Epidermal melanocyte (primary cell): ENCODE measurements at regions not wholly inside any gene's neighbourhood (a gene's known extent, or its start where the extent isn't known, plus 50 kb on each side); places are given as distances from the start of the nearest gene placed in this dataset.

Experiments
- DNase-seq: peaks from one replicate; pipeline ENCODE4 v3.0.0; 2011; ENCODE audit warnings: low spot score; ENCODE audit not compliant: insufficient read length

DNA sequence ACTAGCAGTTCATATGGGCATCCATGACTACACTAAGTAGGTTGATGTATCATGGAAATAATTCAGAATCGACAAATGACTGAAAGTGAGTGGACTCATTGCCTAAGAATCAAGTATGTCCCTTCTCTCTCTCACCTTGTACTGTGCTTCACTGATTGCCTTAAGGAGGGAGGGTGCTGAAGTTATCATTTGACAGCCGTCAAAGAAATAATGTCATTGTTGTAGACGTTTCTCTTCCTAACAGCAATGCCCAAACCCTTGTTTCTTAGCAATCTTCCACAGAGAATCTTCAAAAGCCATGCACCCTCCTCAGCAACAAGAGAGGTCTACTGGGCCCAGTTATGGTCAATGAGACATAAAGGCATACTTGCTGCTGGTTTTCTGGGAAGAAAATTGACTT lies 785.0 kb downstream of the SUCLG1 start:
- no peak for DNase-seq

DNA sequence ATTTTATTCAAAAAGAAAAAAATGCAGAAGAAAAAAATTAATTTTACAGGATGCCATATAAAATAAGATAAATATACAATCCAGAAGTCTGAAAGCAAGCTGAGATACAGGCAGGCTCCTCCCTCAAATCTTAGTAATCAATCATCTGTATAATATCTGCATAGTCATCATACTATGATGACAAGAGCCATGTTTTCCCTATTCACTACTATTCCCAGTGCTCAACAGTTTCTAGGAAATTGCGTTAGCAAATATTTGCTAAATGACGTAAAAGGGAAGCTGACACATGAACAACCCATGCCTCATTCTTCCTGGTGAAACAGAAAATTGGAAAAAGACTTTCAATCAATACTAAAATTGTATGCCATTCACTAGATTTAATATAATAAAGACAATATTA lies 793.2 kb downstream of the SUCLG1 start:
- no peak for DNase-seq

DNA sequence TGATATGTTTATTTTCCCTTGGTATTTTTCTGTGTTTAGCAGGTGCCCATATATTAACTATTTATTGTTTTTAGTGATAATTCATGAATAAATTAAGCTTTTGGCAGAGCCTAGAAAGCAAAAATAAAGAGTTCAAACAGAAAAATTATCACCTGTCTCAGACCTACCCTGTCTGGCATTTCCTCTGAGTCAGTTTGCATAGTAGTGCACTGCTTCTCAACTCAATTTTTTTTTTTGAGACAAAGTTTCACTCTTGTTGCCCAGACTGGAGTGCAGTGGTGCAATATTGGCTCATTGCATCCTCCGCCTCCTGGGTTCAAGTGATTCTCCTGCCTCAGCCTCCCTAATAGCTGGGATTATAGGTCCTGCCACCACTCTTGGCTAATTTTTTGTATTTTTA lies 793.9 kb downstream of the SUCLG1 start:
- no peak for DNase-seq

DNA sequence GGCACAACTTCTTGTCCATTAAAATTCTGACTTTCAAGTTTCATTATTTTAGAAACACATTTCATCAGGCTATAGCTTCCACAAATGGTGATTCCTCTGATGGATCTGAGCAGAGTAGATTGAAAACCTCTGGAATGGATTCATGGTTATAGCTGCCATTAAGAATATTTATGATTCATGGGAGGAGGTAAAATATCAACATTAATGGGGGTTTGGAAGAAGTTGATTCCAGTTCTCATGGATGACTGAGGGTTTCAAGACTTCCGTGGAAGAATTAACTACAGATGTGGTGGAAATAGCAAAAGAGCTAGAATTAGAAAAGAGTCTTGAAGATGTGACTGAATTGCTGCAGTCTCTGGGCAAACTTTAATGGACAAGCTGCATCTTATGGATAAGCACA lies 797.4 kb downstream of the SUCLG1 start:
- DNase-seq, result no peak

DNA sequence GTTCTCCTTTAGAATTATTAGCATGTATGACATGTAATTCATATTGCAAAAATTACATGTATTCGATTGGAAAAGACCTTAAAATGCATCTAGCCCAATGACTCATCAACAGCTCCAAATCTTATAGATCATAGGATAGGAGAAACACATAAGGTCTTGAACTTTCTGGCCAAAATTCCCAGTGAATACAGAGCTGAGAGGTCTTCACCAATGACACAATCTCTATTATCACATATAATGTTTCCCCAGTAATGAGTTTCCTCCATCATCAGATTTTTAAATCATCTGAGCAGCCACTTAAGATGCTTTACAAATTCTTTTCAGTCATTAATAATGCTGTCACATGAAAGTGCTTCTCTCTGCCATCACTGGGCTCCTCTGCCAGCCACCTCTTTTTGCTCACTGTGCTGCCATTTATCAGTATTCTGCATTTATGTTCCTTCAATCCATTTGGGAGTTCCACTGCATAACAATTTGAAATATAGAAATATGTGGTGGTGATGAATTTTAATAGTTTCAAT lies 804.9 kb downstream of the SUCLG1 start:
- DNase-seq, result no peak

DNA sequence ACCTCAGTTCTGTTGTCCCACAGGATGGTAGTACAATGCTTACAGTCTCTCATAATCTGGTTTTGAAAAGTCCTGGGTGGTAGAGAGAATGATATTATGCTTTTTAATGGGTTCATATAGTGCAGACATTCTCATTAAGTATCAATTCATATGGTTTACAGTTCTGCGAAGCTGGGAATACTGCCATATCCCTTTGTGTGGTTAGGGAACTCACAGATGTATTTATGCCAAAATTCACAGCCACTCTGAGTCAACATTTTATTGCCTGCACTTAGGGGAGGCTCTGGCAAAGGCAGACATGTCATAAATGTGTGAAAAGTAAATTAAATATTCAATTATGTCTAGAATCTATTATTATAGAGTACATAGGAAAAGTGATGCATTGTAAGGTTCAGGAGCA lies 808.2 kb downstream of the SUCLG1 start:
- DNase-seq, result no peak

DNA sequence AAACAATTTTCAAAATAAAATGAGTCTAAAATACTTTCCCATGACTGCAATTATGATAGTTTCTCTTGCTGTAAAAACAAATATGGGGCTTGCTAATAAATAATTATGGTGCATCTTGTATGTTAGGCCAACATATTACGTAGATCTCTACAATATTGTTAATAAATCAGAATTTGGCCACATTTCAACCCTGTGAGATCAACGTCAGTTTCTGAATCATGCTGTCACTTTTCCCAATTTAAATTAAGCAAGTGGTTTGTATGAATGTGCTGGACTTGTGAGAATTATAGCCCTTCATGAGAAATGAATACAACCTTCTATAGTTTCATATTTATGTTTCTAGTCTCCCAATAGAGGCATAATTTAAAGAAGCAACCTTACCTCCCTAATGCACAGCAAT lies 808.9 kb downstream of the SUCLG1 start:
- DNase-seq, result no peak

DNA sequence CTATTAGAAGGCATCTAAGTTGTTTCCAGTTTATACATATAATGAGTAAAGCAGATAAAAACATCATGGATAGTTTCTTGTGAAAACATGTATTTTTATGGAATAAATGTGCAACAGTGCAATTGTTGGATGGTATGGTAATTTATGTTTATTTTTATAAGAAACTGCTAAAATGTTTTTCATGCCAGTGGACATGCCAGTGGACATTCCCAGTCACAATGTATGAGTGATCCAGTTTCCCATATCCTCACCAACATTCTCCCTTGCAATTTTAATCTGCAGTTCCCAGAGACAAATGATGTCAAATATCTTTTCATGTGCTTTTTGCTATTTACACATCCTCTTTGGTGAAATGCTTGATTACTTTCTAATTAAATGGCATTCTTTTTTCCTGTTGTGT lies 818.6 kb downstream of the SUCLG1 start:
- DNase-seq, result no peak

DNA sequence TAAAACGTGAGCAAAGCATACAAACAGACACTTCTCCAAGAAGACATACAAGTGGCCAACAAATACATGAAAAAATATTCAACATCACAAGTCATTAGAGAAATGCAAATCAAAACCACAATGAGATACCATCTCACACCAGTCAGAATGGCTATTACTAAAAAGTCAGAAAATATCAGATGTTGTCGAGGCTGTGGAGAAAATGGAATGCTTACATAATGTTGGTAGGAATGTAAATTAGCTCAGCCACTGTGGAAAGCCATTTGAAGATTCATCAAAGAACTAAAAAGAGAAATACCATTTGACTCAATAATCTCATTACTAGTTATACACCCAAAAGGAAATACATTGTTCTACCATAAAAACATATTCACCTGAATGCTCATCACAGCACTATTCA lies 825.7 kb downstream of the SUCLG1 start:
- DNase-seq, result no peak

DNA sequence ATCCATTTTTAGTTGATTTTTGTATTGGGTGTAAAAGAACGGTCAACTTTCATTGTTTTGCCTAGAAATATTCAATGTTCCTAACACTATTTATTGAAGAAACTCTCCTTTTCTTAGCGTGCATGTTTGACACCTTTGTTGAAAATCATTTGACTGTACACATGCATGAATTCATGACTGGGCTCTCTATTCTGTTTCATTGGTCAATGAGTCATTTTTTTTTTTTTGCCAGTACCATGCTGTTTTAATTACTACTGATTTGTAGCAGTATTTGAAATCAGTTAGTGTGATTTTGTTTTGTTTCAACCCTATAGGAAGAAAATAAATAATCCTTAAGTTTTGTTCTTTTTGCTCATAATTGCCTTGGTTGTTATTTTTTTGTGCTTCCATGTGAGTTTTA lies 828.7 kb downstream of the SUCLG1 start:
- DNase-seq, result no peak

DNA sequence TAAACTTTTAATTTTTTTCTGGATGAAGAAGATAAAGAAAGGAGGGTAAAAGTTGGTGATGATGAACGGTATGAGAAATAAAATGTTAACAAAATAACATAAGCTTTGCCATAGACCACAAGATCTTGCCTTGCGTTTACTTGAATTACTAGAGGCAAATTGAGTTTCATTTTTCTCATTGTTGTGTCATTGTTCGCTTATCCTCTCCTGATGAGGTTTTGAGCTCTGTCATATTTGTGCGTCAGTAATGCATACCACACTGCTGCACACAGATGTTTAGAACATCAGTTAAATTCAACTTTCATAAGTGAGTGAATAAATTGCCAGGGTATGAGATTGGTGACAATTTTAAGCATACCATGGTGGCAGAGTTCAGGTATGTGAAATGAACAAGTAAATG lies 843.6 kb downstream of the SUCLG1 start:
- no peak for DNase-seq

DNA sequence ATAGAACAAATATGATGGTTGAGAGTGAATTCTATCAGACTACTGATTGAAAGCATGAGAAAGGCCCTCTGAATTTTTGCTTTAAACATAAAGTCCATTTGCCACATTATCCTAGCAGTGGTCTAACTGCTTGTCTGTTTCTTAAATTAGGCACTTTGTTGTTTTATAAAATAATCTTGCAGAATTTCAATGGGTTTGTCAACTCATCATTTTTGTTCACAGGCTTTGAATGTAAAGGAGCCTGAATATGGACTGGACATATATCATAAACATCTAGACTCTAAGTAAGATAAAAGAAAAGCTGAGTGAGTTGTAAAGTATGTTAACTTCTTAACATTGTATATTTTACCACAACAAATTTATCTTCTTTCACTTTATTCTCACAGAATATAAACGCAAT lies 845.9 kb downstream of the SUCLG1 start:
- DNase-seq, result no peak

DNA sequence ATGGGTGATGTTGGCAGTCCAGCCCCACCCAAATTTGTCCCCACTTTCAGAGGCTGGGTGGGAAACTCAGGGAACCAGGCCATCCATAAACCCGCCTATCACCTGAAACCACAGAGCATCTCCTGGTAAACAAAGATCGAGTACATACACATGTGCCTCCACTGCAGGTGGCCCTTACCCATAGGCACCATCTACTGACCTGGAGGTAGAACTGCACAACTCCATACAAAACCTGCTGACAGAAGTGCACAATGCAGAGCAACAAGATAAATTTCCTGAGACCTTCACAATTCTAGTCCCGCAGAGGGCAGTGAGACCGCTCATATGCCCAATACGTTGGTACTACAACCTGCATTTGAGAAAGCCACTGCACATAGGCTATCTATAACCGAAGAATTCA lies 856.3 kb downstream of the SUCLG1 start:
- no peak for DNase-seq

DNA sequence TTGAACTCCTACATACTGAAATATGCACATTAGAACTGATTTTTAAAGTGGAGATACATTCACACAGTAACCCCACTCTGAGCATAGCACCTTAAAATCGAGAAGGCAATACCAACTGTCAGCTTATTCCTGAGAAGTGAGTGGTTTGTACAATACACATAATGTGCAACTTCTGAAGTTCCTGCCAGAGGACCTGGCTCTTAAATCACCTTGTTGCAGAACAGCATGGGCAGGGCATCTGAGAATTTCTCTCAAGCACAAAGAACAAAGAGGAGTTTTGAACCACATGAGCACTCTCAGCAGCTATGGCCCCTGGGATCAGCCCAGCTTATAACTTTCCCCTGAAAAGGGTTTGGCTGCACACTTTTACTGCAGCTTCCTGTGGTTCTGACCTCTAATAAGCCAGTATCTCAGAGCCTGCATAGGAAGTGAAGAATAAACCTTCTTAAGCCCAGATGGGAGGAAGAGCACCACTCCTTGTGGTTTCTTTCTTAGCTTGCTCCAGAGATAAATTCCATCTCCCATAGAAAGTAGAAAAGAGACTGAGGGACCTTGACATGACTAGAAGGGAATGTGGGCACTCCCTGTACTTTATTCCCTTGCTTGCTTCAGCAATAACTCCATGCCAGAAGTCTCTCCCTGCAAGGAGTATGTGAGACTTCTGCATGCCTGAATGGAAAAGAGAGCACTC lies 862.3 kb downstream of the SUCLG1 start:
- DNase-seq, result no peak

DNA sequence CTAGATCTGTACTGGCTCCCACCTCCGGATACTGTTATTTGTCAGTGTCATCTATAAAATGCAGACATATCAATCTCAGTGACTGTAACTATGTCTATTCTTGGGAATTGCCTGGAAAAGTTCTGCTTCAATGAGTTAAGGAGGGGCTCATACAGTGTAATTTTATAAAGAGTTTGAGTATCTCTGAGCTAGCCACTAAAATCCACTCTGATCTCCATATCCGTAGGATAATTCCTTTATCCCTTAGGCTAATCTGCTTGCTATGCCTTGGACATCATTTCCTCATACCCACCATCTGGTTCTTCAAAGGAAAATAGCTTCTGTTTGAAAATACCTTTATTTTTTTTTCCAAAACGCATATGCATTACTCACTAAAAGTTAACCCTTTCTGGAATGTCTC lies 863.2 kb downstream of the SUCLG1 start:
- no peak for DNase-seq

DNA sequence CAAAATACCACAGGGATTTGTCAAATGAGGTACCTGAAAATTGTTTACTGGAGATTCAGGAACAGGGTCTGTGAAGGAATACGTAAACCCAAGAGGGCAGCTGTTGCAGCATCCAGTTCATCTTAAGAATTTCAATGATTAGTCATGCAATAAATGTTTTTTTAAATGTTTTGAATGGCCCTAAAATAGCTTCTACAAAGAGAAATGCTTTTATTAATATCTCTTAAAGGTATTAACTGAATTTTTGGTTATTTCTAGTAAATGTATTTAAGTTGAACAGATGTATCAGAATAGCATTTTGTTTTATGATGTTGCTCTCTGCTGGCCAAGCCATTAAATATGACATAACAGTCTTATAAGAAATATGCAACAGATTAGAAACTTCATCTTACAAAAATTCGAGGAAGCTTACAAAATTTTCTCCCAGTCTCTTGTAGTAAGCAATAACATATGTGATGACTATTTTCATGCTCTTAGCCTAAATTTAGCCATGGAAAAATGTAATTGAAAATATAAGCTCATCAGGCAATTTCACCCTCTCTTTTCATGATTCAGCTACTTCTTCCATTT lies 863.9 kb downstream of the SUCLG1 start:
- DNase-seq, result no peak

DNA sequence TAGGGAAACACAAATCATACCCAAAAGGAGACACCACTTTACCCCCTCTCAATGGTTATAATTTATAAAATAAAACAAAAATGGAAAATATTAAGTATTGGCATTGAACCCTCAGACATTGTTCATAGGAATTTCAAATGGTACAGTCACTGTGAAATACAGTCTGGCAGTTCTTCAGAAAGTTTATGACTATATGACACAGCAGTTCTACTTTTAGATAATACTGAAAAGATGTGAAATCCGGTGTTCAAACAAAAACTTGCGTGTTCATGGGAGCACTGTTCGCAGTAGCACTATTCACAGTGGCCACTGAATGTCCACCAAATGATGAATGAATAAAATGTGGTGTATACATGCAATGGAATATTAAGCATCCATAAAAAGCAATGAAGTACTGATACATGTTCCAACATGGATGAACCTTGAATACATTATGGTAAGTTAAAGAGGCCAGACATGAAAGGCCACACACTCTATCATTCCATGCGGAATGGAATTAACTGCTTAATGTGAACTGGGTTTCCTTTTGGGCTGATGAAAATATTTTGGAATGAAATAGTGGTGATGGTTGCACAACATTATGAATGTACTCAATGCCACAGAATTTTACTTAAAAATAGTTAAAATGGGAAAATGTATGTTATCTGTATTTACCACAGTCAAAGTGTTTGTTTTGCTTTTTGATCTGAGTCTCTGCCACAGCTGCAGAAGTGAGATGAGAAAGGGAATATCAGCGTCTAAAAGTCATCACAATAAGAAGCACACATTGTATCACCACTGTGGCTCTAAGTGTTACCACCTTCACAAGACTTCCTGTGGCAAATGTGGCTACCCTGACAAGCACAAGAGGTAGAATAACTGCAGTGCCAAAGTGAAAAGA lies 864.6 kb downstream of the SUCLG1 start:
- DNase-seq, result no peak

DNA sequence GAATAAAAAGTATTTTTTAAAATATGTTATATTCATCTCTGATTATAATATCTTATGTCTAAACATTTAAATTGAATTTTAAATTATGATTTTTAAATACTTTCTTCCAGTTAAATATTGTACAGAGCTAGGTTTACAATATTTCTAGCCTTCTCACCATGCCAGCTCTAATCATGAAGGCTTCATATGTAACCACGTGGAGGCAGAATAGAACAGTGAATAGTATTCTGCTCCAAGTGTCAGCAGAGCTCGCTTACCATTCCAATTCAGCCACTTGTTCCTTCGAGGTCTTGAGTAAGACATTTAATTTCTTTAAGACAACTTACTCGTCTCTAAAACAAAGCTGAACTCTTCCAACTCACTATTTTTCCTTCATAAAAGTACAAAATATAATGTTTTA lies 871.8 kb downstream of the SUCLG1 start:
- DNase-seq, result no peak

DNA sequence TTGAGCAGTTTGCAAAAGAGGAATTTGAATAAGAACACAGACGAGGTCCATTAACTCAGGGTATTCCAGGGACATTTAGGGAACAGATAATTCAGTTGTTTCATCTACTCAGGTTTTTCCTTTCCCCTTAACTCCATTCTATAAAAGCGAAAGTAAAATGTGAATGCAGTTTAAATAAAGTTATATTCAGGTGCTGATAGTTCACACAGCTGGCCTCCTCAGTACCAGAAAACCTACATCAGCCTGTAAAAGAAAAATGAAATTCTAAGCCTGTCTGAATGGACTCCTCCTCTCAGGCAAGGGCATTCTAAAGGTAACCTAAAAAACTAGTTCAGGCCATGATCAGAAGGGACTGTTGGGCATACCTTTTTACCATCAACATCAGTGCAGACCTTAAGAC lies 873.8 kb downstream of the SUCLG1 start:
- DNase-seq, result no peak

DNA sequence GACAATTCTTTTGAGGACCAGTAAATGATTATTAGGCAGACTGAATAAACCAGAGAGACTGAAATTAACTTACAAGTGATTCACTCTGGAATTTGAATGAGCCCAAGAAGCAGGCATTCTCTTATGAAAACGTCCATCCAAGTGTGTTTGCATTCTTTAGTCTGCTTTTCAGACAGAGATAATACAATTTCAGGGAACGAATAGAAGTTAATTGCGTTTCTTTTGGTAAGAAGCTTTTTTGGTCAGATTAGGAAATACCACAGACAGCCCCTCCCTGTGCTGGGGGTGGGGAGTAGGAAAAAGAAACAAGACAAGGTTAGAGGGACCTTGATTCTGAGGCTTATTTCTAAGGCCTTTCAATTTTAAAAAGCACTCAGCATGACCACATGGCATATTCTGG lies 874.4 kb downstream of the SUCLG1 start:
- DNase-seq, result no peak

DNA sequence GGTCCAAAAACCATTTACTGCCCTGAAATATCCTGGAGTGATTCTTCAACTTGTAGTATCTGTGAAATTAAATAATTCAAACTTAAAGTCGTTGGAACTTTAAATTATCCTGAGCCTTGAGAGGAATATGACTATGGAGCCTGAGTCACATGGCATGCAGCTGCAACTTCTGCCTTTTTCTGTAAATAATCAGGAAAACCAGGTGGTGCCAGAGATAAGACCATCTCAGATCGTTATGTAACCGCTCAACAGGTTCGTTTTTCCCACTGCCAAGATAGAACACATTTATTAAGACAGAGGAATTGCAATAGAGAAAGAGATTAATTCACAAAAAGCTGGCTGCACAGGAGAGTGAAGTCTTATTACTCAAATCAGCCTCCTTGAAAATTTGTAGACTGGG lies 876.5 kb downstream of the SUCLG1 start:
- DNase-seq, result no peak

DNA sequence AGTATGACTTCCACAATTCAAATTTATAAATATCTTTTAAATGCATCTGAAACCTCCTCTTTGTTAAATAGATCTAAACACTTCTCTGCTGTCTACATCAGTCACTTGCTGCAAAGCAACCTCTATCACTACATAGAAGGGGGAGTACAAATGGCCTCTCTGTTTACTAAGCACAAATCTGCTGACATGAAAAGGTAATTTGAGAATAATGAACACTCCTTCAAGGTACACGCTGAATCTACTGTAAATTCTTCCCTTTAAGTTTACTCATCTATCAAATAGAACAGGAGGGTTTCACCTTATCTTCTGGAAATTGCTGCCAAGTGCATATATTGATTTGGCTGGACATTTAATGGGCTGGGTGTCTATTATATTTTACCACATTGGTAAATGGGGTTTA lies 879.6 kb downstream of the SUCLG1 start:
- no peak for DNase-seq

DNA sequence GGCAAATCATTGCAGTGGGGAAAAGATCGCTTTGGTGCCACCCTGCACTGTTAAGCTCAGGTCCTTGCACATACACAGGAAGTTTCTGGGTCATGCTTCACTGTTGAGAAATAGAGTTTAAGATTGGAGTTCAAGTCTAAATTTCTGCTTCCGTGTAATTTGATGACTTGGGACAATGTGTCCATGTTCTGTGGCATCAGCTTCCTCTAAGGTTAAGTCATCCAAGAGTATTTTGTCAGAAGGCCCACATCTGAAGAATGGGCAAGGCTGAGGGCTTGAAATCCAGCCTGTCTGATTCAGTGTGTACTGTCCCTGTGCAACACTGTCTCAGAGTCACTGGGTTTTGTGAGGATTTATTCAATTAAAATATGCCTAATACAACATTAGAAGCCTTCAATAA lies 880.7 kb downstream of the SUCLG1 start:
- DNase-seq, result no peak
